ENCODE measurements at regions not wholly inside any gene's neighbourhood (a gene's known extent, or its start where the extent isn't known, plus 50 kb on each side); places are given as distances from the start of the nearest gene placed in this dataset.
"Not testable (repeated sequence)": the region's sequence is repeated elsewhere in the genome, so short reads cannot be mapped to it uniquely, and the experiment has no call there.

DNA sequence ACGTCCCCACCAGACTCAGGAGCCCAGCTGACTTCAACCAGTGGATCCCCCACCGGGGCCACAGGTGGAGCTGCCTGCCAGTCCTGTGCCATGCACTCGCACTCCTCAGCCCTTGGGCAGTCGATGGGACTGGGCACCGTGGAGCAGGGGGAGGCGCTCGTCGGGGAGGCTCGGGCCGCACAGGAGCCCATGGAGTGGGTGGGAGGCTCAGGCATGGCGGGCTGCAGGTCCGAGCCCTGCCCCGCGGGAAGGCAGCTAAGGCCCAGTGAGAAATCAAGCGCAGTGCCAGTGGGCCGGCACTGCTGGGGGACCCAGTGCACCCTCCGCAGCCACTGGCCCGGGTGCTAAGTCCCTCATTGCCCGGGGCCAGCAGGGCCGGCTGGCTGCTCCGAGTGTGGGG, 52.3 kb upstream of the LRRC30 start:
- H3K4me1 ChIP-seq (ENCODE audit: insufficient read depth, low read length); ATAC-seq (ENCODE audit: poor library complexity); H3K9me3 Mint-ChIP-seq; POLR2A ChIA-PET; H3K4me3 Mint-ChIP-seq; H3K36me3 Mint-ChIP-seq (ENCODE audit: low read depth); H3K4me1 Mint-ChIP-seq (ENCODE audit: low read depth); CTCF ChIA-PET; intact Hi-C loops (cut with DNase I, micrococcal nuclease); H3K4me3 ChIP-seq (ENCODE audit: low read length); DNase-seq; H3K27ac ChIP-seq (ENCODE audit: low read depth in 1 of 2, low read length in 2 of 2); H3K27me3 ChIP-seq (ENCODE audit: control insufficient read depth in 1 of 2, insufficient read depth in 2 of 2, low read length in 2 of 2); H3K36me3 ChIP-seq (ENCODE audit: insufficient read depth, low read length); H3K27me3 Mint-ChIP-seq; H3K27ac Mint-ChIP-seq: not testable (repeated sequence)
- peaks cover 0 to 13% of the 10 kb centered on the region in 2 experiments for H3K9me3 ChIP-seq (ENCODE audit: control insufficient read depth in 1 of 2, insufficient read depth in 1 of 2, low read length in 2 of 2)

DNA sequence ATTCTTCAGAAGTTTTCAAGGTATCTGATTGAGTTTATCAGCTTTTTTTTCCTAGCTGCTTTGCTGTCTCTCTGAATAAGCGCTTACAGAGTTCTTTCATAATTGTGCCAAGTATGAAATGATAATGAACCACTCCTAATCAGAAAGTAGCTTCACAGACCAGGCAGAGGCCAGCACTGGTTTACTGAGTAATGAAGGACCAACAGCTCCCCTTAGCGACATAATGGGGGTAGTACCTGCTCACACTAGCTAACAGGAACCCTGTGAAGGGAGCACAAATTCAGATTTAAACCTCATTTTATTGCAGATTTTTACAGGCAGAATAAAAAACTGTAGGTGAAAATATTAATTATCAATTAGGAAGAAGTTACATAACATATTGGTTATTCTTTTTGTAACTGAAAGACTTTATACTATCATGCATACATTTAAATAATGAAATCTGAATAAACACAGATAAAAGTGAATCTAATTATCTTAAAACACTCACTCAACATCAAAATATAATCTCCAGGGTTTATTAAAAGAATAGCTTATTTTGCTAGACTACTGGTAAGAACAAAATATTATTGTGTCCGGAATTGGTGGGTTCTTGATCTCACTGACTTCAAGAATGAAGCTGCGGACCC, 53.7 kb upstream of the LRRC30 start:
- Mint-ChIP-seq H3K27me3 (no peaks in the 10 kb centered on the region), H3K4me3 (no peak overlapping the region), H3K9me3 (no peaks in the 10 kb centered on the region), H3K27ac (no peak overlapping the region), H3K4me1 (ENCODE audit: low read depth) (no peaks in the 10 kb centered on the region), H3K36me3 (ENCODE audit: low read depth) (no peaks in the 10 kb centered on the region)
- no peak overlapping the region for H3K27ac ChIP-seq (ENCODE audit: low read depth in 1 of 2, low read length in 2 of 2)
- TF ChIP-seq, protein P1, sequence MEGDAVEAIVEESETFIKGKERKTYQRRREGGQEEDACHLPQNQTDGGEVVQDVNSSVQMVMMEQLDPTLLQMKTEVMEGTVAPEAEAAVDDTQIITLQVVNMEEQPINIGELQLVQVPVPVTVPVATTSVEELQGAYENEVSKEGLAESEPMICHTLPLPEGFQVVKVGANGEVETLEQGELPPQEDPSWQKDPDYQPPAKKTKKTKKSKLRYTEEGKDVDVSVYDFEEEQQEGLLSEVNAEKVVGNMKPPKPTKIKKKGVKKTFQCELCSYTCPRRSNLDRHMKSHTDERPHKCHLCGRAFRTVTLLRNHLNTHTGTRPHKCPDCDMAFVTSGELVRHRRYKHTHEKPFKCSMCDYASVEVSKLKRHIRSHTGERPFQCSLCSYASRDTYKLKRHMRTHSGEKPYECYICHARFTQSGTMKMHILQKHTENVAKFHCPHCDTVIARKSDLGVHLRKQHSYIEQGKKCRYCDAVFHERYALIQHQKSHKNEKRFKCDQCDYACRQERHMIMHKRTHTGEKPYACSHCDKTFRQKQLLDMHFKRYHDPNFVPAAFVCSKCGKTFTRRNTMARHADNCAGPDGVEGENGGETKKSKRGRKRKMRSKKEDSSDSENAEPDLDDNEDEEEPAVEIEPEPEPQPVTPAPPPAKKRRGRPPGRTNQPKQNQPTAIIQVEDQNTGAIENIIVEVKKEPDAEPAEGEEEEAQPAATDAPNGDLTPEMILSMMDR (IDR thresholded peaks at IDR 0.05) = no peak
- H3K27me3 ChIP-seq (ENCODE audit: control insufficient read depth in 1 of 2, insufficient read depth in 2 of 2, low read length in 2 of 2) = no peaks in the 10 kb centered on the region
- DNase-seq (peak in 1 of 14 experiments; percentile 13), ATAC-seq (ENCODE audit: poor library complexity) (no peak)
- H3K4me3 ChIP-seq (ENCODE audit: low read length) = no peak overlapping the region
- intact Hi-C loops (cut with DNase I, micrococcal nuclease) = no loop called here
- no peaks in the 10 kb centered on the region for H3K4me1 ChIP-seq (ENCODE audit: insufficient read depth, low read length)
- H3K9me3 ChIP-seq (ENCODE audit: control insufficient read depth in 1 of 2, insufficient read depth in 1 of 2, low read length in 2 of 2) = peaks cover 0 to 18% of the 10 kb centered on the region in 2 experiments
- ChIA-PET CTCF (no interaction called here), POLR2A (no interaction called here)
- H3K36me3 ChIP-seq (ENCODE audit: insufficient read depth, low read length) = no peaks in the 10 kb centered on the region

DNA sequence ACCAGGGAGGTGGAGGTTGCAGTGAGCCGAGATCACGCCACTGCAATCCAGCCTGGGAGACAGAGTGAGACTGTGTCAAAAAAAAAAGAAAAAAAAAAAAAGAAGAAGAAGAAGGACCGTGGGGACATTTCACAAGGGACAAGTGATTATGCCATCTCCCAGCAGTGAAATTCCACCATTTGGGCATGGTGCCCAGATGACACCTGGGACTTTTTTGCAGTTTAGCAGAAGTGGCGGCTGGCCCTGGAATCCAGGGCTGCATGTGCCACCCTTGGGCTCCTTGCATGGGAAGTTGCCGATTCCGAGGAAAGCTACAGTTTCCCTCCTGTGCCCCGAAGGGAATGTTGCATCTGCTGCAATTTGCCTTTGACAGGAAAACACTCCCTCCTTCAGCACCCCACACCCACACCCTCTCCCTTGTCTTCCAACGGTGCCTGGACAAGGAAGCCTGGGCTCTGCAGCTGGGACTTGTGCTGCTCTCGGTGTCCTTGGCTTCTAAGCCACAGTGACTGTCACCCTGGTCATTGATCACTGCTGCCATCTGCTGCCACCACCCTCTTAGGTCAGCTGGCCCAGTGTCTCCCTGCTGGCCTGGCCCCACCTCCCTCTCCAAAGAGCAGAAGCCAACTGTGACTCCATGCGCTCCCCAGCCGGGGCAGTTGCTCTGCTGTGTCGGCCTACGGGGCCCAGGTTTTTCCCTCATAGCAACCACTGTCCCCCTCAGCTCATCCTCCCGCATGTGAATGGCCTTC, 56.4 kb upstream of the LRRC30 start:
- ChIA-PET POLR2A (no interaction called here), CTCF (no interaction called here)
- H3K9me3 Mint-ChIP-seq = no peaks in the 10 kb centered on the region
- no peaks in the 10 kb centered on the region for H3K4me1 Mint-ChIP-seq (ENCODE audit: low read depth)
- ATAC-seq (ENCODE audit: poor library complexity) = no peak
- H3K4me3 ChIP-seq (ENCODE audit: low read length) = no peak overlapping the region
- no peaks in the 10 kb centered on the region for H3K36me3 Mint-ChIP-seq (ENCODE audit: low read depth)
- no peak for DNase-seq
- H3K4me1 ChIP-seq (ENCODE audit: insufficient read depth, low read length) = no peaks in the 10 kb centered on the region
- TF ChIP-seq, protein P1 (IDR thresholded peaks at IDR 0.05) = no peak
- no peak overlapping the region for H3K27ac Mint-ChIP-seq
- H3K27me3 Mint-ChIP-seq = no peaks in the 10 kb centered on the region
- intact Hi-C loops (cut with DNase I, micrococcal nuclease) = no loop called here
- peaks cover 0 to 27% of the 10 kb centered on the region in 2 experiments for H3K9me3 ChIP-seq (ENCODE audit: control insufficient read depth in 1 of 2, insufficient read depth in 1 of 2, low read length in 2 of 2)
- H3K4me3 Mint-ChIP-seq = no peak overlapping the region
- no peaks in the 10 kb centered on the region for H3K36me3 ChIP-seq (ENCODE audit: insufficient read depth, low read length)
- no peak overlapping the region for H3K27ac ChIP-seq (ENCODE audit: low read depth in 1 of 2, low read length in 2 of 2)
- H3K27me3 ChIP-seq (ENCODE audit: control insufficient read depth in 1 of 2, insufficient read depth in 2 of 2, low read length in 2 of 2) = no peaks in the 10 kb centered on the region
